ENCODE measurements at regions not wholly inside any gene's neighbourhood (a gene's known extent, or its start where the extent isn't known, plus 50 kb on each side); places are given as distances from the start of the nearest gene placed in this dataset.

- BruUV-seq (replicated peaks), result no TSS peak
- TF ChIP-seq MAX (IDR thresholded peaks at IDR 0.05; ENCODE audit: insufficient read depth, insufficient read length), result no peak
- no peak for TF ChIP-seq MYC (IDR thresholded peaks at IDR 0.05; ENCODE audit: low read depth, low read length)
- no peak for TF ChIP-seq POLR2AphosphoS5 (IDR thresholded peaks at IDR 0.05; ENCODE audit: insufficient read depth, low read depth, low read length)
- no peak for TF ChIP-seq CTCF (IDR thresholded peaks at IDR 0.05; ENCODE audit: extremely low read depth in 1 of 2, insufficient read depth in 1 of 2, low read depth in 1 of 2, low read length in 2 of 2)
- TF ChIP-seq EZH2 (IDR thresholded peaks at IDR 0.05; ENCODE audit: borderline replicate concordance, low read depth, low read length, severe bottlenecking), result no peak
- no peak for TF ChIP-seq GATA2 (IDR thresholded peaks at IDR 0.05; ENCODE audit: insufficient read depth, insufficient read length, low read depth, low read length)
- no peak for TF ChIP-seq JUN (IDR thresholded peaks at IDR 0.05; ENCODE audit: borderline replicate concordance, insufficient read depth, insufficient read length, low read depth)
- no peak for TF ChIP-seq POLR2A (IDR thresholded peaks at IDR 0.05; ENCODE audit: low read depth, low read length)
- no peak for TF ChIP-seq FOS (IDR thresholded peaks at IDR 0.05; ENCODE audit: borderline replicate concordance, insufficient read depth, low read length)
- POLR2A ChIA-PET, result no interaction called here
Measured at GRCh38 chr9:8101607-8102006, 302.0 kb upstream of the DMAC1 start.

More at GRCh38 chr9:8101607-8102006, 302.0 kb upstream of the DMAC1 start:
- no peak overlapping the region for H2AFZ ChIP-seq (ENCODE audit: low read depth, low read length)
- DNase-seq (ENCODE audit: low read depth, low spot score) (no peak), FAIRE-seq (no peak)
- H4K20me1 ChIP-seq (replicated peaks; ENCODE audit: control insufficient read depth, extremely low read depth, insufficient read depth, low read length), result no peaks in the 10 kb centered on the region
- no peaks in the 10 kb centered on the region for H3K36me3 ChIP-seq (ENCODE audit: control insufficient read depth in 2 of 2, extremely low read depth in 1 of 2, insufficient read depth in 2 of 2, low read length in 2 of 2)
- H3K4me1 ChIP-seq (ENCODE audit: control insufficient read depth, extremely low read depth, insufficient read depth, low read length), result no peaks in the 10 kb centered on the region
- CTCF ChIA-PET, result no interaction called here
- H3K79me2 ChIP-seq (ENCODE audit: control insufficient read depth, insufficient read depth, low read length), result no peaks in the 10 kb centered on the region
- no peaks in the 10 kb centered on the region for H3K9me3 ChIP-seq (replicated peaks; ENCODE audit: control insufficient read depth, insufficient read depth, low read length)
- H3K4me3 ChIP-seq (replicated peaks in 1 of 3; ENCODE audit: insufficient read depth in 1 of 3, low read depth in 1 of 3, low read length in 3 of 3), result no peak overlapping the region
- dilution Hi-C loops (cut with MboI; ENCODE audit: extremely low pct_ligation_motif_present, low sequenced_read_pairs) (no loop called here), intact Hi-C loops (cut with micrococcal nuclease) (no loop called here)
- H3K27me3 ChIP-seq (ENCODE audit: control insufficient read depth in 2 of 2, insufficient read depth in 2 of 2, low read length in 2 of 2), result no peaks in the 10 kb centered on the region
- H3K4me2 ChIP-seq (ENCODE audit: insufficient read depth, low read length), result no peak overlapping the region
- H3K9me1 ChIP-seq (replicated peaks; ENCODE audit: control insufficient read depth, extremely low read depth, insufficient read depth, low read length), result no peaks in the 10 kb centered on the region
- no peak overlapping the region for H3K27ac ChIP-seq (ENCODE audit: insufficient read depth, low read depth, low read length)
- no peak overlapping the region for H3K9ac ChIP-seq (replicated peaks; ENCODE audit: extremely low read depth, insufficient read depth, low read length)

All from endothelial cell of umbilical vein (primary cell).